ENCODE measurements at regions not wholly inside any gene's neighbourhood (a gene's known extent, or its start where the extent isn't known, plus 50 kb on each side); places are given as distances from the start of the nearest gene placed in this dataset.

DNA sequence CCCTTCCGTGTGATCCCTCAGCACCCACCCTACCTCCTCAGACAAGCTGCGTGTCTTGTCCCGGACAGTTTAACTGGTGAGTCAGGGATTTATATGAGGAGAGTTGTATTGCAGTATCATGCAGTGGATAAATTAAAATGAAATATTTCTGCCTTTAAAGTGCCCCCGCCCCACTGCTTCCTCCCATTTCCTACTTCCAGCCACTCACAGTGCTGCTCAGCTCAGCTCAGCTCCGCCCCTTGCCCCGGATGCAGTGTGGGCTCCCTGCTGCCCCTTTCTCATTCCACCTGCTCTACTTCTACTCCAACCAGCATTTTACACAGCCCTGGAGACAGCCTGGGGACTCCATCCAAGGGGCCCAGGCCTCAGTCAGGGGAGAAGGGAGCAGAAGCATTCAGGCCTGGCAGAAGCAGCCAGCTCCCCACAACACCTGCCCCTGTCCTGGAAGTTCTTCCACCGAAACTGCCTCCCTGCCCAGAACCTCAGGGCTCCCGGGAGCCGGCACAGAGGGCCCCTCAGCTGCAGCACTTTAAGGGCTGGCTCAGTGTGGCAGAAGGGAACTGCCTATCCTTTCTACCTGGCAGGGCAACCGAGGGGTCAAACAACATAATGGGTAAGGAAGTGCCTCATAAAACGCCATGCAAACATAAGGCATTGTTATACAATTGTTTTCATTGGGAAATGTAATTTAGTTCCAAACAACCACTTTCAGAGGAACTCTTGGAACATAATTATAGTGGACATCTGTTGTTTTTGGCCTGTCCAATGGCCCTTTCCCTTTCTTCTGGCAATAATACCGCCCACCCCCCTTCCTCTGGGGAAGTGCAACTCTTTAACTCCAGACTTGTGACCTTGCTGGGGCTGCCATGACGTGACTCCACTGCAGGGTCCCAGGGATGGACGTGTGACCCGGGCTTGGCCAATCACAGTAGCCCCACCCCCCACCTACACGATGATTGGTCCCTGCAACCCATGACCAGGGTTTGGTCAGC is 102.3 kb downstream of the LIPG start:
- intact Hi-C loops (cut with DNase I): no loop called here
- H3K9me3 ChIP-seq: no peaks in the 10 kb centered on the region
- peaks cover 10% of the 10 kb centered on the region for H3K4me1 ChIP-seq (ENCODE audit: insufficient read depth)
- no peaks in the 10 kb centered on the region for H3K27me3 ChIP-seq
- H3K36me3 ChIP-seq: no peaks in the 10 kb centered on the region
- H3K4me3 ChIP-seq: no peak overlapping the region
- peak in 4 of 5 donors; percentile 27 to 47 (median 36) for DNase-seq
- TF ChIP-seq POLR2A (IDR thresholded peaks at IDR 0.05) (no peak), EP300 (IDR thresholded peaks at IDR 0.05) (no peak), CTCF (IDR thresholded peaks at IDR 0.05) (no peak)
- no peak overlapping the region for H3K27ac ChIP-seq
- WGBS, 3 donors: 28 to 35% (median 31%) methylated on average over 16 of the region's 16 CpGs

- Histone ChIP-seq H3K27me3 (no peaks in the 10 kb centered on the region), H3K4me3 (no peak overlapping the region), H3K4me1 (ENCODE audit: insufficient read depth) (peaks cover 7% of the 10 kb centered on the region), H3K36me3 (no peaks in the 10 kb centered on the region), H3K27ac (no peak overlapping the region), H3K9me3 (no peaks in the 10 kb centered on the region)
- WGBS, 3 donors: 86 to 93% (median 88%) methylated on average over 7 of the region's 7 CpGs
- intact Hi-C loops (cut with DNase I): no loop called here
- no peak for DNase-seq
- no peak for TF ChIP-seq POLR2A (IDR thresholded peaks at IDR 0.05)
These were observed 100.6 kb downstream of the LIPG start for GRCh38 chr18:49662506-49662905.

GRCh38 chr18:49658823-49659404 is 97.1 kb downstream of the LIPG start:
- H3K36me3 ChIP-seq: no peaks in the 10 kb centered on the region
- peaks cover 3% of the 10 kb centered on the region for H3K4me1 ChIP-seq (ENCODE audit: insufficient read depth)
- H3K27me3 ChIP-seq: no peaks in the 10 kb centered on the region
- H3K9me3 ChIP-seq: no peaks in the 10 kb centered on the region
- 52 to 76% (median 71%) methylated on average over 6 of the region's 6 CpGs for WGBS, 3 donors
- intact Hi-C loops (cut with DNase I): no loop called here
- no peak for DNase-seq
- no peak overlapping the region for H3K27ac ChIP-seq
- no peak for TF ChIP-seq POLR2A (IDR thresholded peaks at IDR 0.05)
- TF ChIP-seq EP300 (IDR thresholded peaks at IDR 0.05): no peak
- no peak for TF ChIP-seq CTCF (IDR thresholded peaks at IDR 0.05)
- H3K4me3 ChIP-seq: no peak overlapping the region

GRCh38 chr18:49656073-49656692 is 94.3 kb downstream of the LIPG start:
- Histone ChIP-seq H3K4me3 (no peak overlapping the region), H3K27ac (no peak overlapping the region), H3K36me3 (no peaks in the 10 kb centered on the region), H3K9me3 (no peaks in the 10 kb centered on the region), H3K4me1 (ENCODE audit: insufficient read depth) (peaks cover 4% of the 10 kb centered on the region), H3K27me3 (no peaks in the 10 kb centered on the region)
- intact Hi-C loops (cut with DNase I): no loop called here
- DNase-seq: no peak
- TF ChIP-seq CTCF (IDR thresholded peaks at IDR 0.05) (no peak), EP300 (IDR thresholded peaks at IDR 0.05) (no peak), POLR2A (IDR thresholded peaks at IDR 0.05) (no peak)
- WGBS, 3 donors: 84 to 89% (median 87%) methylated on average over 10 of the region's 10 CpGs

All from ovary (tissue), 7 donors.